ENCODE measurements at regions not wholly inside any gene's neighbourhood (a gene's known extent, or its start where the extent isn't known, plus 50 kb on each side); places are given as distances from the start of the nearest gene placed in this dataset.

DNA sequence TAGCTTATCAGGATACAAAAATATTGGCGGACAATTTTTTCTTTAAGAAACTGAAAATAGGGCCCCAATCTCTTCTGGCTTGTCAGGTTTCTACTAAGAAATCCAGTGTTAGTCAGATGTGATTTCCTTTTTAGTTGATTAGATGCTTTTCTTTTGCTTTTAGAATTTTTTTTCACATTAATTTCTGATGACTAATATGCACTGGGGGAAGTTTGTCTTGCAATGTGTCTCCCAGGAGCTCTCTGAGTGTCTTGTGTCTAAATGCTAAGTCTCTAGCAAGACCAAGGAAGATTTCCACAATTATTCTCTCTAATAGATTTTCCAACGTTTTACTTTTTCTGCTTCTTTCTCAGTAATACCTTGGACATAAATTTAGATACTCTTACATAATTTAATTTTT, 559.8 kb upstream of the TYRP1 start:
- TF ChIP-seq ELF4 (IDR thresholded peaks at IDR 0.05) (no peak), SP1 (IDR thresholded peaks at IDR 0.05) (no peak), L3MBTL2 (conservative IDR thresholded peaks at IDR 0.05) (no peak), ARNT (IDR thresholded peaks at IDR 0.05) (no peak), BHLHE40 (IDR thresholded peaks at IDR 0.05; ENCODE audit: borderline replicate concordance) (no peak), CTBP1 (IDR thresholded peaks at IDR 0.05; ENCODE audit: borderline replicate concordance) (no peak)
